ENCODE measurements at regions not wholly inside any gene's neighbourhood (a gene's known extent, or its start where the extent isn't known, plus 50 kb on each side); places are given as distances from the start of the nearest gene placed in this dataset.

- FAIRE-seq (no peak), DNase-seq (ENCODE audit: low read depth) (no peak)
- Histone ChIP-seq H3K36me3 (ENCODE audit: control insufficient read depth, insufficient read depth, low read length) (no peaks in the 10 kb centered on the region), H3K27me3 (ENCODE audit: control insufficient read depth, insufficient read depth, low read length) (no peaks in the 10 kb centered on the region), H3K4me3 (ENCODE audit: low read depth, low read length) (no peak overlapping the region)
- TF ChIP-seq, protein P1, sequence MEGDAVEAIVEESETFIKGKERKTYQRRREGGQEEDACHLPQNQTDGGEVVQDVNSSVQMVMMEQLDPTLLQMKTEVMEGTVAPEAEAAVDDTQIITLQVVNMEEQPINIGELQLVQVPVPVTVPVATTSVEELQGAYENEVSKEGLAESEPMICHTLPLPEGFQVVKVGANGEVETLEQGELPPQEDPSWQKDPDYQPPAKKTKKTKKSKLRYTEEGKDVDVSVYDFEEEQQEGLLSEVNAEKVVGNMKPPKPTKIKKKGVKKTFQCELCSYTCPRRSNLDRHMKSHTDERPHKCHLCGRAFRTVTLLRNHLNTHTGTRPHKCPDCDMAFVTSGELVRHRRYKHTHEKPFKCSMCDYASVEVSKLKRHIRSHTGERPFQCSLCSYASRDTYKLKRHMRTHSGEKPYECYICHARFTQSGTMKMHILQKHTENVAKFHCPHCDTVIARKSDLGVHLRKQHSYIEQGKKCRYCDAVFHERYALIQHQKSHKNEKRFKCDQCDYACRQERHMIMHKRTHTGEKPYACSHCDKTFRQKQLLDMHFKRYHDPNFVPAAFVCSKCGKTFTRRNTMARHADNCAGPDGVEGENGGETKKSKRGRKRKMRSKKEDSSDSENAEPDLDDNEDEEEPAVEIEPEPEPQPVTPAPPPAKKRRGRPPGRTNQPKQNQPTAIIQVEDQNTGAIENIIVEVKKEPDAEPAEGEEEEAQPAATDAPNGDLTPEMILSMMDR (IDR thresholded peaks at IDR 0.05; ENCODE audit: insufficient read depth, low read length, severe bottlenecking): no peak
Measured at GRCh38 chr2:103656558-103656957, 894.7 kb downstream of the TMEM182 start.

DNA sequence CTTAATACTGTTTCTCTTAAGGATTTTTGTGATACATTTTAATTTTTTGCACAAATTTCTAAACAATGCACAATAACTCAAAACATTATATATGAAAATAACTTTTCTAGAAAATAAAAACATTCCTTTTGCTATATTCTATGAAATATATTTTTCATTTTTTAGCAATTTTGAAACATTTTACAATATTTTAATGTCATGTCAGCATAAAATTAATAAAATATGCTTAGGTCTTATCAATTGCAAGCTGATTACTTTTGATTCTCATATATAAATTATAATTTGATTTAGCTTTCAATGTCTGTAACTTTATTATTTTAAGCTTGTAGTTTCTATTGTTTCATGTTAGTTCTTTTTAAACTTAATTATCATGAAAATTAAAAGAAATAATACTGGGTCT is 898.7 kb downstream of the TMEM182 start:
- FAIRE-seq: no peak

DNA sequence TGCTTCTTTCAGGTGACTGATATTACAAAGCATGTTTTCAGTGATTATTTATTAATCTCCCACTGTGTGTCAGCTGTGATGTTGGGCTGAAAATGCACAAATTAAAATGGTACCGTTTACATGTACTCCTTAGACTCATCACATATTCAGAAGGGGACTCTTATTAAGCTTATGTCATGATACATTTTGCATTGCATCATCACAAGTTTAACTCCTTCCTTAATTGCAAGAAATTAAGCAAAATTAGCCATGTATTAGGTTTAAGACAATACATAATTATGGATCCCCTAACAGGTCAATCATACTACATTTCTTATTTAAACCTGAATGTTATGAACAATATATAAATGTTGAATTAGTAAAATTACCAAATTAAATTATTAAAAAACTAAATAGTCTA is 899.1 kb downstream of the TMEM182 start:
- Histone ChIP-seq H3K27me3 (ENCODE audit: control insufficient read depth, insufficient read depth, low read length) (no peaks in the 10 kb centered on the region), H3K4me3 (ENCODE audit: low read depth, low read length) (no peak overlapping the region), H3K36me3 (ENCODE audit: control insufficient read depth, insufficient read depth, low read length) (no peaks in the 10 kb centered on the region)
- FAIRE-seq (no peak), DNase-seq (ENCODE audit: low read depth) (no peak)
- TF ChIP-seq, protein P1 (IDR thresholded peaks at IDR 0.05; ENCODE audit: insufficient read depth, low read length, severe bottlenecking): no peak

More for the DNA sequence above, 898.7 kb downstream of the TMEM182 start:
- TF ChIP-seq, protein P1 (IDR thresholded peaks at IDR 0.05; ENCODE audit: insufficient read depth, low read length, severe bottlenecking): no peak
- DNase-seq (ENCODE audit: low read depth): no peak
- no peaks in the 10 kb centered on the region for H3K36me3 ChIP-seq (ENCODE audit: control insufficient read depth, insufficient read depth, low read length)
- no peaks in the 10 kb centered on the region for H3K27me3 ChIP-seq (ENCODE audit: control insufficient read depth, insufficient read depth, low read length)
- no peak overlapping the region for H3K4me3 ChIP-seq (ENCODE audit: low read depth, low read length)

GRCh38 chr2:103664690-103665089 is 902.9 kb downstream of the TMEM182 start:
- FAIRE-seq: no peak
- DNase-seq (ENCODE audit: low read depth): no peak
- H3K36me3 ChIP-seq (ENCODE audit: control insufficient read depth, insufficient read depth, low read length): no peaks in the 10 kb centered on the region
- H3K27me3 ChIP-seq (ENCODE audit: control insufficient read depth, insufficient read depth, low read length): no peaks in the 10 kb centered on the region
- H3K4me3 ChIP-seq (ENCODE audit: low read depth, low read length): no peak overlapping the region
- TF ChIP-seq, protein P1 (IDR thresholded peaks at IDR 0.05; ENCODE audit: insufficient read depth, low read length, severe bottlenecking): no peak

DNA sequence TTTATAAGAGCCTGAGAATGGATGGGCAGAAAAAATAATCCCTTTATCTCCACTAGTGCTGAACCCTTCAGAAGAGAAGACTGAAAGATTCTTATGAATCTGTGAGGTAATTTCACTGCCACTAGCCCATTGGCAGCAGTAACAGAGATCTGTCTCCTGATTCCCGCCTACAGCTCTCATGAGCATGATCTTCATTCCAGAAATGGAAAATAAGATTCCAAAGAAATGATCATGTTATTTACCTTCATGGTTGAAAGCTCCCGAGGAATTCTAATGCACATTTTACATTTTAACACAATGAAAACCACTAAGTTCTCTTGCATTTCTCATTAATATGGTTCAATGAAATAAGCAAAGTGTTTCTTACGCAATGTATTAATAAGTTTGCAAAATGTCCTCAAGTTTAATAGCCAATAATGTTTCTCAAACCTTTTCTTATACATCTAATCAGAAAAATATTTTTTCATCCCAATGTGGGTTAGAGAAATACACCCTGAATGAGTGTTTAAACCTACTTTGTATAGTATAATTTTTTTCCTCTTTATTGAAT is 905.6 kb downstream of the TMEM182 start:
- FAIRE-seq: no peak
- TF ChIP-seq, protein P1 (IDR thresholded peaks at IDR 0.05; ENCODE audit: insufficient read depth, low read length, severe bottlenecking): no peak
- Histone ChIP-seq H3K36me3 (ENCODE audit: control insufficient read depth, insufficient read depth, low read length) (no peaks in the 10 kb centered on the region), H3K27me3 (ENCODE audit: control insufficient read depth, insufficient read depth, low read length) (no peaks in the 10 kb centered on the region), H3K4me3 (ENCODE audit: low read depth, low read length) (no peak overlapping the region)
- no peak for DNase-seq (ENCODE audit: low read depth)

DNA sequence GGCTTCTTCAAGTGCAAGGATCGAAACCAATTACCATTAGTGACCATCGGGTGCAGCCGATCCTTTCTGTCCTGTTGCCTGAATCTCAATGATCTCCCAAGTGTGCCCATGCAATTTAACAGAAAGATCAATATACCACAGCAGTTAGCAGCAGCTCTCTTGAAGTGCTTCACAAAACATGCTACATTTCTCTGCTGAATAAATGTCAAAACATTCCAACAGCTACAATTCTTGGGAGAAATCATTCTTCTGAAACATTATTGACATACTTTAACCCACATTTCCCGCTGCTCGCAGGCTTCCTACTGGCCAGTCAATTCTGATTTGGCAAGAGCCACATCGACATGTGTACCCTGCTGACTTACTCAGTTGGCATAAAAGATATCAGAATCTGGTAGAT is 907.7 kb downstream of the TMEM182 start:
- TF ChIP-seq, protein P1 (IDR thresholded peaks at IDR 0.05; ENCODE audit: insufficient read depth, low read length, severe bottlenecking): no peak
- Histone ChIP-seq H3K36me3 (ENCODE audit: control insufficient read depth, insufficient read depth, low read length) (no peaks in the 10 kb centered on the region), H3K27me3 (ENCODE audit: control insufficient read depth, insufficient read depth, low read length) (no peaks in the 10 kb centered on the region), H3K4me3 (ENCODE audit: low read depth, low read length) (no peak overlapping the region)
- no peak for DNase-seq (ENCODE audit: low read depth)
- FAIRE-seq: no peak

Measured in bronchial epithelial cell (primary cell).